Astrocyte of the cerebellum (primary cell): ENCODE measurements at regions not wholly inside any gene's neighbourhood (a gene's known extent, or its start where the extent isn't known, plus 50 kb on each side); places are given as distances from the start of the nearest gene placed in this dataset.
A peak's percentile ranks its signal among the peaks of the same experiment; 100 is the strongest.

Experiments
- DNase-seq: peaks from one replicate; pipeline ENCODE4 v3.0.0-alpha.2; 2011; ENCODE audit warnings: low read depth
- H3K4me3 ChIP-seq: 2 replicates; pipeline ENCODE4 v1.5.1; 2011; ENCODE audit warnings: mild to moderate bottlenecking, low read depth, low read length, moderate library complexity
- in situ Hi-C: cut with HindIII; loops from 2 replicates; pipeline ENCODE4 v1.10.0; 2017; ENCODE audit warnings: low sequenced_read_pairs
- TF ChIP-seq, protein P1 (sequence below): IDR thresholded peaks from 2 replicates; pipeline ENCODE4 v1.5.1; 2012; ENCODE audit warnings: low read length, low read depth, moderate library complexity, mild to moderate bottlenecking; ENCODE audit errors: missing control alignments

GRCh38 chr18:76620321-76621170 lies 125.5 kb upstream of the ZNF516 start:
- peak overlapping the region; percentile 14 for H3K4me3 ChIP-seq
- TF ChIP-seq, protein P1, sequence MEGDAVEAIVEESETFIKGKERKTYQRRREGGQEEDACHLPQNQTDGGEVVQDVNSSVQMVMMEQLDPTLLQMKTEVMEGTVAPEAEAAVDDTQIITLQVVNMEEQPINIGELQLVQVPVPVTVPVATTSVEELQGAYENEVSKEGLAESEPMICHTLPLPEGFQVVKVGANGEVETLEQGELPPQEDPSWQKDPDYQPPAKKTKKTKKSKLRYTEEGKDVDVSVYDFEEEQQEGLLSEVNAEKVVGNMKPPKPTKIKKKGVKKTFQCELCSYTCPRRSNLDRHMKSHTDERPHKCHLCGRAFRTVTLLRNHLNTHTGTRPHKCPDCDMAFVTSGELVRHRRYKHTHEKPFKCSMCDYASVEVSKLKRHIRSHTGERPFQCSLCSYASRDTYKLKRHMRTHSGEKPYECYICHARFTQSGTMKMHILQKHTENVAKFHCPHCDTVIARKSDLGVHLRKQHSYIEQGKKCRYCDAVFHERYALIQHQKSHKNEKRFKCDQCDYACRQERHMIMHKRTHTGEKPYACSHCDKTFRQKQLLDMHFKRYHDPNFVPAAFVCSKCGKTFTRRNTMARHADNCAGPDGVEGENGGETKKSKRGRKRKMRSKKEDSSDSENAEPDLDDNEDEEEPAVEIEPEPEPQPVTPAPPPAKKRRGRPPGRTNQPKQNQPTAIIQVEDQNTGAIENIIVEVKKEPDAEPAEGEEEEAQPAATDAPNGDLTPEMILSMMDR = peak; percentile 65
- no peak for DNase-seq
- in situ Hi-C loops = no loop called here

- no peak for DNase-seq
- TF ChIP-seq, protein P1 = no peak
- H3K4me3 ChIP-seq = no peak overlapping the region
- in situ Hi-C loops = no loop called here
These were observed 124.7 kb upstream of the ZNF516 start for GRCh38 chr18:76619621-76620315.

GRCh38 chr18:76619261-76619620 lies 124.2 kb upstream of the ZNF516 start:
- in situ Hi-C loops = no loop called here
- TF ChIP-seq, protein P1 = no peak
- H3K4me3 ChIP-seq = no peak overlapping the region
- peak; percentile 43 for DNase-seq

DNA sequence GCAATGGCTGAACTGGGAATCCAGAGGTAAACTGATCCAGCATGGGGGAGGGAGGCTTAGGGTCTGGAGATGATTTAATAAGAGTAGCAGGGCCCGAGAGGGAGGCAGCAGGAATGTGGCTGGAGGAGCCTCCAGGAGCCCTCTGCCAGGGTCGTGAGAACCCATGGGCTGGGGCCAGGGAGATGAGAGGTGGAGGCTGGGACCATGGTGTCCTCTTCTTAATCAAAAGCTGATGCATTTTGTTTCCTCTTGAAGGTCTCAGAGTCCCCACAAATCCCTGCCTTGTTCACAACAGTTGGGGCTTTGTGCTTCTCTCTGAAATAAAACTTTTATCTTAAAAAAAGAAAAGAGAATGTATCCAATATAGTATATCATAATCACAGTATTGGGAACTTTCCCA lies 123.7 kb upstream of the ZNF516 start:
- no peak for DNase-seq
- TF ChIP-seq, protein P1 = no peak
- no peak overlapping the region for H3K4me3 ChIP-seq
- in situ Hi-C loops = no loop called here

DNA sequence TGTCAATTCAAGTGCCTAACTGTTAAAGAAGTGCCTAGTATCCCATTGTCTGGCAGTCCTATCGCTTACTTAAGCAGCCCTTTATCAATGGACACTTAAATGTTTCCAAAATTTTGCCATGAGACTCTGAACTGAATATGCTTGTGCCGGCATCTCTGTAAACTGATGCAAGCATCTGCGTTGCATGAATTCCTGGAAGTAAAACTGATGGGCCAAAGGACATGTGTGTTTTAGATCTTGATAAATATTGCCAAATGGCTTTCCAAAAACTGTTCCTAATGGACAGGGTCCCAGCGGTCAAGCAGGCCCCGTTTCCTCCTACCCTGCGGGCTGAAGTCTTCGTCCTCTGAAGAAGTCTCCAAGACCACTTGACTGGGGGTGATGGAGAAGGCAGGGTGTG lies 121.3 kb upstream of the ZNF516 start:
- in situ Hi-C loops = no loop called here
- H3K4me3 ChIP-seq = no peak overlapping the region
- TF ChIP-seq, protein P1 = no peak
- DNase-seq = no peak

- DNase-seq = no peak
- TF ChIP-seq, protein P1 = no peak
- in situ Hi-C loops = no loop called here
- no peak overlapping the region for H3K4me3 ChIP-seq
These were observed 120.2 kb upstream of the ZNF516 start for GRCh38 chr18:76615065-76615733.
